ENCODE measurements at regions not wholly inside any gene's neighbourhood (a gene's known extent, or its start where the extent isn't known, plus 50 kb on each side); places are given as distances from the start of the nearest gene placed in this dataset.

GRCh38 chr5:174402222-174402812 lies 322.1 kb upstream of the MSX2 start:
- CTCF ChIA-PET = no interaction called here
- no peak for FAIRE-seq

More at GRCh38 chr5:174402222-174402812, 322.1 kb upstream of the MSX2 start:
- no peak overlapping the region for H3K4me2 ChIP-seq (ENCODE audit: insufficient read depth, low read length)
- H3K9me3 ChIP-seq (replicated peaks; ENCODE audit: control insufficient read depth, insufficient read depth, low read length) = no peaks in the 10 kb centered on the region
- H3K9ac ChIP-seq (replicated peaks; ENCODE audit: extremely low read depth, insufficient read depth, low read length) = no peak overlapping the region
- no peaks in the 10 kb centered on the region for H3K79me2 ChIP-seq (ENCODE audit: control insufficient read depth, insufficient read depth, low read length)
- H3K27ac ChIP-seq (ENCODE audit: insufficient read depth, low read depth, low read length) = no peak overlapping the region
- DNase-seq (ENCODE audit: low read depth, low spot score) = no peak
- H2AFZ ChIP-seq (ENCODE audit: low read depth, low read length) = no peak overlapping the region
- no peaks in the 10 kb centered on the region for H4K20me1 ChIP-seq (replicated peaks; ENCODE audit: control insufficient read depth, extremely low read depth, insufficient read depth, low read length)
- H3K4me1 ChIP-seq (ENCODE audit: control insufficient read depth, extremely low read depth, insufficient read depth, low read length) = no peaks in the 10 kb centered on the region
- H3K9me1 ChIP-seq (replicated peaks; ENCODE audit: control insufficient read depth, extremely low read depth, insufficient read depth, low read length) = no peaks in the 10 kb centered on the region
- intact Hi-C loops (cut with micrococcal nuclease) = no loop called here
- TF ChIP-seq JUN (IDR thresholded peaks at IDR 0.05; ENCODE audit: borderline replicate concordance, insufficient read depth, insufficient read length, low read depth) (no peak), FOS (IDR thresholded peaks at IDR 0.05; ENCODE audit: borderline replicate concordance, insufficient read depth, low read length) (no peak), MYC (IDR thresholded peaks at IDR 0.05; ENCODE audit: low read depth, low read length) (no peak), EZH2 (IDR thresholded peaks at IDR 0.05; ENCODE audit: borderline replicate concordance, low read depth, low read length, severe bottlenecking) (no peak), MAX (IDR thresholded peaks at IDR 0.05; ENCODE audit: insufficient read depth, insufficient read length) (no peak), POLR2AphosphoS5 (IDR thresholded peaks at IDR 0.05; ENCODE audit: insufficient read depth, low read depth, low read length) (no peak), GATA2 (IDR thresholded peaks at IDR 0.05; ENCODE audit: insufficient read depth, insufficient read length, low read depth, low read length) (no peak), CTCF (IDR thresholded peaks at IDR 0.05; ENCODE audit: extremely low read depth in 1 of 2, insufficient read depth in 1 of 2, low read depth in 1 of 2, low read length in 2 of 2) (no peak), POLR2A (IDR thresholded peaks at IDR 0.05; ENCODE audit: low read depth, low read length) (no peak)
- POLR2A ChIA-PET = no interaction called here
- H3K27me3 ChIP-seq (ENCODE audit: control insufficient read depth in 2 of 2, insufficient read depth in 2 of 2, low read length in 2 of 2) = no peaks in the 10 kb centered on the region
- dilution Hi-C loops (cut with MboI; ENCODE audit: extremely low pct_ligation_motif_present, low sequenced_read_pairs) = no loop called here
- no TSS peak for BruUV-seq (replicated peaks)
- H3K36me3 ChIP-seq (ENCODE audit: control insufficient read depth in 2 of 2, extremely low read depth in 1 of 2, insufficient read depth in 2 of 2, low read length in 2 of 2) = no peaks in the 10 kb centered on the region
- H3K4me3 ChIP-seq (replicated peaks in 1 of 3; ENCODE audit: insufficient read depth in 1 of 3, low read depth in 1 of 3, low read length in 3 of 3) = no peak overlapping the region
